ENCODE measurements at regions not wholly inside any gene's neighbourhood (a gene's known extent, or its start where the extent isn't known, plus 50 kb on each side); places are given as distances from the start of the nearest gene placed in this dataset.

DNA sequence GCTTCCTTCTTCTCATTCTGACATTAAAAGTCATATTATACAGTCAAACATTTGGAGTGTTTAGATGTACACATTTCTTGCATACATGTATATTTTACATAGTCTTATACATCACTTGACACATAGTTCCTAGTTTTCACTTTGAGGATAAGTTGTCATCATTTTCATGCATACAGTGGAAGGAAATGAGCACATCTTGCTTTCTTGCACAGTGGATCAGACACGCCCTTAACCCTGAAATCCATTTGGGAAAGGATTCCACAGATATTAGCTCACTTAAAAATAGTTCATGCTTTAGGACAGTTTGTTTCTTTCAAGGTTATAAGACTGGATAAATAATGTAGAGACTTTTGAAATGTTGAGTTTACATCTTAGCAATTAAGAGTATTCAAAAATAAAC lies 148.6 kb upstream of the MME start:
- no peak overlapping the region for H3K4me2 ChIP-seq (ENCODE audit: low read depth, low read length, poor library complexity, severe bottlenecking)
- no peaks in the 10 kb centered on the region for H3K4me1 ChIP-seq (ENCODE audit: insufficient read depth, low read length, poor library complexity, severe bottlenecking)
- no peaks in the 10 kb centered on the region for H3F3A ChIP-seq (ENCODE audit: low read depth)
- no peaks in the 10 kb centered on the region for H3K79me2 ChIP-seq (ENCODE audit: insufficient read depth, low read length)
- H4K20me1 ChIP-seq (ENCODE audit: insufficient read depth, low read length, poor library complexity, severe bottlenecking): no peaks in the 10 kb centered on the region
- H3K9me2 ChIP-seq (replicated peaks; ENCODE audit: low read depth, low read length): no peaks in the 10 kb centered on the region
- no peaks in the 10 kb centered on the region for H3K36me3 ChIP-seq (ENCODE audit: insufficient read depth, low read length)
- H3K27me3 ChIP-seq (ENCODE audit: insufficient read depth, low read length, poor library complexity, severe bottlenecking): no peaks in the 10 kb centered on the region
- no peak overlapping the region for H3K4me3 ChIP-seq (ENCODE audit: low read length, poor library complexity, severe bottlenecking)
- TF ChIP-seq, protein P1, sequence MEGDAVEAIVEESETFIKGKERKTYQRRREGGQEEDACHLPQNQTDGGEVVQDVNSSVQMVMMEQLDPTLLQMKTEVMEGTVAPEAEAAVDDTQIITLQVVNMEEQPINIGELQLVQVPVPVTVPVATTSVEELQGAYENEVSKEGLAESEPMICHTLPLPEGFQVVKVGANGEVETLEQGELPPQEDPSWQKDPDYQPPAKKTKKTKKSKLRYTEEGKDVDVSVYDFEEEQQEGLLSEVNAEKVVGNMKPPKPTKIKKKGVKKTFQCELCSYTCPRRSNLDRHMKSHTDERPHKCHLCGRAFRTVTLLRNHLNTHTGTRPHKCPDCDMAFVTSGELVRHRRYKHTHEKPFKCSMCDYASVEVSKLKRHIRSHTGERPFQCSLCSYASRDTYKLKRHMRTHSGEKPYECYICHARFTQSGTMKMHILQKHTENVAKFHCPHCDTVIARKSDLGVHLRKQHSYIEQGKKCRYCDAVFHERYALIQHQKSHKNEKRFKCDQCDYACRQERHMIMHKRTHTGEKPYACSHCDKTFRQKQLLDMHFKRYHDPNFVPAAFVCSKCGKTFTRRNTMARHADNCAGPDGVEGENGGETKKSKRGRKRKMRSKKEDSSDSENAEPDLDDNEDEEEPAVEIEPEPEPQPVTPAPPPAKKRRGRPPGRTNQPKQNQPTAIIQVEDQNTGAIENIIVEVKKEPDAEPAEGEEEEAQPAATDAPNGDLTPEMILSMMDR (conservative IDR thresholded peaks at IDR 0.05; ENCODE audit: low read length): no peak
- TF ChIP-seq EZH2phosphoT487 (IDR thresholded peaks at IDR 0.05; ENCODE audit: borderline replicate concordance): no peak
- H3K9ac ChIP-seq (ENCODE audit: low read depth, low read length, poor library complexity, severe bottlenecking): no peak overlapping the region
- no peak overlapping the region for H2AFZ ChIP-seq (ENCODE audit: low read length)
- H3K9me3 ChIP-seq (ENCODE audit: insufficient read depth, low read depth, low read length): no peaks in the 10 kb centered on the region

DNA sequence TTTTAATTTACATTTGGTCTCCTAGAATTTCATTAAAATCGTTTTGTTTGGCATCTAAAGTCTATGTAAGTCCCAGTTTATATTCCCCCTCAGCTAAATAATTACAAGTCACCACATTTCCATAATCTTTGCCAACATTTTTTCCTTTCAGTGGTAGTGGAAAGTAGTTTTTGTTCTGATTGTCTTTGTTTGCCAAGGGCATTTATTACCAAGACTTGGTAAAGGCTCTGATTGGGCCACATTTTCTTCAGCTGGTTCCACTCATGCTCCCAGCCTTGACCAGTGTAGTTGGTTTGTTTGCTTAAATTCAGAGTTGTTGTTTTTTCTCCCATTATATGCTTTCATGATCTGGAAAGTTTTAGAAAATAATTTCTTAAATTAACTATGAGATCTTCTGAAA lies 153.4 kb upstream of the MME start:
- Histone ChIP-seq H4K20me1 (ENCODE audit: insufficient read depth, low read length, poor library complexity, severe bottlenecking) (no peaks in the 10 kb centered on the region), H3F3A (ENCODE audit: low read depth) (no peaks in the 10 kb centered on the region), H3K9me2 (replicated peaks; ENCODE audit: low read depth, low read length) (no peaks in the 10 kb centered on the region), H3K4me1 (ENCODE audit: insufficient read depth, low read length, poor library complexity, severe bottlenecking) (no peaks in the 10 kb centered on the region), H3K36me3 (ENCODE audit: insufficient read depth, low read length) (no peaks in the 10 kb centered on the region), H3K4me3 (ENCODE audit: low read length, poor library complexity, severe bottlenecking) (no peak overlapping the region), H3K79me2 (ENCODE audit: insufficient read depth, low read length) (no peaks in the 10 kb centered on the region), H3K4me2 (ENCODE audit: low read depth, low read length, poor library complexity, severe bottlenecking) (no peak overlapping the region), H3K27me3 (ENCODE audit: insufficient read depth, low read length, poor library complexity, severe bottlenecking) (no peaks in the 10 kb centered on the region), H2AFZ (ENCODE audit: low read length) (no peak overlapping the region), H3K9ac (ENCODE audit: low read depth, low read length, poor library complexity, severe bottlenecking) (no peak overlapping the region), H3K9me3 (ENCODE audit: insufficient read depth, low read depth, low read length) (no peaks in the 10 kb centered on the region)
- TF ChIP-seq EZH2phosphoT487 (IDR thresholded peaks at IDR 0.05; ENCODE audit: borderline replicate concordance): no peak
- TF ChIP-seq, protein P1 (conservative IDR thresholded peaks at IDR 0.05; ENCODE audit: low read length): no peak

DNA sequence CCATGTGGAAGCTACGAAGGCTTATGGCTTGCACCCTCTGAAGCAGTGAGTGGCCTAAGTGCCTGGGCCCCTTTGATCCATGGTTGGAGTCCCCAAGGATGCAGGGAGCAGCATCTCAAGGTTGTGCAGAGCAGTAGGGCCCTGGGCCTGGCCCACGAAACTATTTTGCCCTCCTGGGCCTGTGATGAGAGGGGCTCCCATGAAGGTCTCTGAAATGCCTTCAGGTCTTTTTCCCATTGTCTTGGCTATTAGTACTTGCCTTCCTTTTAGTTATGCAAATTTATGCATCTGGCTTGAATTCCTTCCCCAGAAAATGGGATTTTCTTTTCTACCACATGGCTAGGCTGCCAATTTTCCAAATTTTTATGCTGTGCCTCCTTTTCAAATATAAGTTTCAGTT lies 158.8 kb upstream of the MME start:
- H4K20me1 ChIP-seq (ENCODE audit: insufficient read depth, low read length, poor library complexity, severe bottlenecking): no peaks in the 10 kb centered on the region
- no peaks in the 10 kb centered on the region for H3K9me3 ChIP-seq (ENCODE audit: insufficient read depth, low read depth, low read length)
- H3K4me1 ChIP-seq (ENCODE audit: insufficient read depth, low read length, poor library complexity, severe bottlenecking): no peaks in the 10 kb centered on the region
- no peaks in the 10 kb centered on the region for H3K36me3 ChIP-seq (ENCODE audit: insufficient read depth, low read length)
- no peak overlapping the region for H3K9ac ChIP-seq (ENCODE audit: low read depth, low read length, poor library complexity, severe bottlenecking)
- no peaks in the 10 kb centered on the region for H3F3A ChIP-seq (ENCODE audit: low read depth)
- TF ChIP-seq, protein P1 (conservative IDR thresholded peaks at IDR 0.05; ENCODE audit: low read length): no peak
- no peak for TF ChIP-seq EZH2phosphoT487 (IDR thresholded peaks at IDR 0.05; ENCODE audit: borderline replicate concordance)
- no peak overlapping the region for H3K4me2 ChIP-seq (ENCODE audit: low read depth, low read length, poor library complexity, severe bottlenecking)
- H3K9me2 ChIP-seq (replicated peaks; ENCODE audit: low read depth, low read length): no peaks in the 10 kb centered on the region
- no peaks in the 10 kb centered on the region for H3K27me3 ChIP-seq (ENCODE audit: insufficient read depth, low read length, poor library complexity, severe bottlenecking)
- no peaks in the 10 kb centered on the region for H3K79me2 ChIP-seq (ENCODE audit: insufficient read depth, low read length)
- no peak overlapping the region for H3K4me3 ChIP-seq (ENCODE audit: low read length, poor library complexity, severe bottlenecking)
- H2AFZ ChIP-seq (ENCODE audit: low read length): no peak overlapping the region
